Mesenchymal stem cell (in vitro differentiated cells and primary cell): ENCODE measurements at regions not wholly inside any gene's neighbourhood (a gene's known extent, or its start where the extent isn't known, plus 50 kb on each side); places are given as distances from the start of the nearest gene placed in this dataset.

ENCODE experiments used
- DNase-seq: peaks from one replicate; pipeline ENCODE4 v3.0.0-alpha.2; 2013
- H2AFZ ChIP-seq: one replicate; pipeline ENCODE4 v1.6.1; 2013; ENCODE audit warnings: low read depth, mild to moderate bottlenecking, control low read depth, inconsistent platforms, low read length, moderate library complexity
- H2AK5ac ChIP-seq: 2 replicates; pipeline ENCODE4 v1.6.1; 2013; ENCODE audit warnings: low read length, moderate library complexity, mild to moderate bottlenecking, inconsistent platforms; ENCODE audit not compliant: severe bottlenecking
- H2BK120ac ChIP-seq: one replicate; pipeline ENCODE4 v1.6.1; 2013; ENCODE audit warnings: low read depth, mild to moderate bottlenecking, inconsistent platforms, low read length, moderate library complexity
- H2BK12ac ChIP-seq, 2 experiments: one replicate each; pipeline ENCODE4 v1.6.1; 2013; ENCODE audit warnings: inconsistent platforms in 2 of 2, low read length in 2 of 2, mild to moderate bottlenecking in 2 of 2, moderate library complexity in 2 of 2, control low read depth in 1 of 2
- H2BK15ac ChIP-seq: one replicate; pipeline ENCODE4 v1.6.1; 2013; ENCODE audit warnings: mild to moderate bottlenecking, low read depth, inconsistent platforms; ENCODE audit not compliant: poor library complexity, severe bottlenecking
- H2BK5ac ChIP-seq: 2 replicates; pipeline ENCODE4 v1.6.1; 2013; ENCODE audit warnings: low read depth, mild to moderate bottlenecking, low read length, control low read depth, inconsistent platforms; ENCODE audit not compliant: poor library complexity, severe bottlenecking
- H3K14ac ChIP-seq, 2 experiments: one replicate each; pipeline ENCODE4 v1.6.1; 2013; ENCODE audit warnings: inconsistent platforms in 2 of 2, low read length in 2 of 2, control low read depth in 1 of 2, mild to moderate bottlenecking in 1 of 2, moderate library complexity in 1 of 2
- H3K18ac ChIP-seq, 2 experiments: one replicate each; pipeline ENCODE4 v1.6.1; 2013; ENCODE audit warnings: inconsistent platforms in 2 of 2, low read length in 2 of 2, control low read depth in 1 of 2, low read depth in 1 of 2, mild to moderate bottlenecking in 1 of 2
- H3K23ac ChIP-seq, 2 experiments: one replicate each; pipeline ENCODE4 v1.6.1; 2013; ENCODE audit warnings: inconsistent platforms in 2 of 2, low read length in 2 of 2, mild to moderate bottlenecking in 2 of 2, moderate library complexity in 2 of 2, control low read depth in 1 of 2
- H3K27ac ChIP-seq: 2 replicates; pipeline ENCODE4 v1.5.1; 2013; ENCODE audit warnings: mild to moderate bottlenecking, moderate library complexity, low read length, control low read depth, inconsistent platforms; ENCODE audit not compliant: poor library complexity, severe bottlenecking
- H3K27me3 ChIP-seq, 2 experiments: 2 replicates each; pipeline versions ENCODE4 v1.6.1 to v1.7.0; 2013; ENCODE audit warnings: low read length in 2 of 2, mild to moderate bottlenecking in 2 of 2, moderate library complexity in 2 of 2, control low read depth in 1 of 2, inconsistent platforms in 1 of 2; ENCODE audit not compliant: control insufficient read depth in 1 of 2, insufficient read depth in 1 of 2
- H3K36me3 ChIP-seq, 2 experiments: 2 replicates each; pipeline versions ENCODE4 v1.6.1 to v1.7.0; 2013; ENCODE audit warnings: low read length in 2 of 2, control low read depth in 1 of 2, inconsistent platforms in 1 of 2, low read depth in 1 of 2, mild to moderate bottlenecking in 1 of 2; ENCODE audit not compliant: insufficient read depth in 2 of 2, control insufficient read depth in 1 of 2
- H3K4ac ChIP-seq, 2 experiments: one replicate each; pipeline ENCODE4 v1.6.1; 2013; ENCODE audit warnings: inconsistent platforms in 2 of 2, low read length in 2 of 2, mild to moderate bottlenecking in 2 of 2, moderate library complexity in 2 of 2, control low read depth in 1 of 2, low read depth in 1 of 2
- H3K4me1 ChIP-seq: 2 replicates; pipeline ENCODE4 v1.6.1; 2013; ENCODE audit warnings: low read depth, low read length, control low read depth; ENCODE audit not compliant: control insufficient read depth, insufficient read depth
- H3K4me2 ChIP-seq: 2 replicates; pipeline ENCODE4 v1.6.1; 2013; ENCODE audit warnings: low read length, mild to moderate bottlenecking, inconsistent platforms; ENCODE audit not compliant: poor library complexity, severe bottlenecking
- H3K4me3 ChIP-seq, 2 experiments: 2 replicates each; pipeline versions ENCODE4 v1.5.1 to v1.7.0; 2013; ENCODE audit warnings: low read length in 2 of 2, mild to moderate bottlenecking in 2 of 2, control low read depth in 1 of 2, low read depth in 1 of 2; ENCODE audit not compliant: insufficient read depth in 1 of 2
- H3K79me1 ChIP-seq: replicated peaks from 2 replicates; pipeline ENCODE4 v1.6.1; 2013; ENCODE audit warnings: mild to moderate bottlenecking, control low read depth, low read length, inconsistent platforms; ENCODE audit not compliant: poor library complexity, severe bottlenecking
- H3K9ac ChIP-seq: 2 replicates; pipeline ENCODE4 v1.7.0; 2013; ENCODE audit warnings: mild to moderate bottlenecking, low read length, moderate library complexity
- H3K9me3 ChIP-seq: 2 replicates; pipeline ENCODE4 v1.7.0; 2013; ENCODE audit warnings: mild to moderate bottlenecking, low read length; ENCODE audit not compliant: control insufficient read depth
- H4K8ac ChIP-seq: one replicate; pipeline ENCODE4 v1.6.1; 2013; ENCODE audit warnings: inconsistent platforms, mild to moderate bottlenecking, low read length, moderate library complexity
- H4K91ac ChIP-seq: one replicate; pipeline ENCODE4 v1.6.1; 2013; ENCODE audit warnings: mild to moderate bottlenecking, low read length, inconsistent platforms
- WGBS: methylation state at CpG from one replicate; pipeline ENCODE4 v1.1.7; 2013; ENCODE audit warnings: mixed read lengths; 5-methylcytosine and 5-hydroxymethylcytosine counted together

DNA sequence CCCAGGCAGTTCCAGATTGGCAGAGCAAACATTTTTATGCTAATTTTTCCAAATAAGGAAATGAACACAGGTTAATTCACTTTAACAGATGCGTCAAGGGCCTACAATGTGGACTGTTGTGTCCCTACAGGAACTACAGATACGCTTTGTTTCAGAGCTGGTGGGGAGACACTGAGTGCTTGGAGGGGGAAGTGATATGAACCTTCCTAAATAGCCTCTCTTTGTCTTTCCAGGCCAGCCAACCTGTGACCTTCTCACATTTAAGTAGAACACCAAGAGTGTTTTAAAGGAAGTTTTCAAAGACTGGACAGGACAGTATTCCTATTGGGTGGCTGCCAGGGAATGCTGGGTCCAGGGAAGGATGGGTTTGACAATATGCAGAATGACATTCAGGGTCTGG lies 141.3 kb downstream of the ZNF664 start:
- Histone ChIP-seq H3K9me3 (no peaks in the 10 kb centered on the region), H3K14ac (no peak overlapping the region), H2BK5ac (no peak overlapping the region), H2BK12ac (no peak overlapping the region), H2BK120ac (no peak overlapping the region), H3K27me3 (peaks cover 13 to 23% of the 10 kb centered on the region in 2 experiments), H3K4ac (no peak overlapping the region), H3K79me1 (no peaks in the 10 kb centered on the region), H3K27ac (no peak overlapping the region), H4K91ac (no peak overlapping the region), H3K4me1 (peaks cover 2% of the 10 kb centered on the region), H2BK15ac (no peak overlapping the region), H3K4me2 (no peak overlapping the region), H3K9ac (no peak overlapping the region), H3K4me3 (no peak overlapping the region), H3K18ac (no peak overlapping the region), H3K36me3 (no peaks in the 10 kb centered on the region), H2AFZ (no peak overlapping the region), H2AK5ac (no peak overlapping the region), H3K23ac (no peak overlapping the region), H4K8ac (no peak overlapping the region)
- DNase-seq = no peak
- WGBS = 100% methylated on average over 2 of the region's 2 CpGs

GRCh38 chr12:124115496-124115895 lies 142.5 kb downstream of the ZNF664 start:
- H2AK5ac ChIP-seq = no peak overlapping the region
- no peak overlapping the region for H3K4ac ChIP-seq
- H3K27ac ChIP-seq = no peak overlapping the region

GRCh38 chr12:124115976-124116690 lies 143.1 kb downstream of the ZNF664 start:
- Histone ChIP-seq H3K9ac (no peak overlapping the region), H3K27ac (no peak overlapping the region), H2AFZ (no peak overlapping the region), H3K27me3 (peaks cover 20 to 23% of the 10 kb centered on the region in 2 experiments), H3K14ac (no peak overlapping the region), H2BK120ac (no peak overlapping the region), H2BK5ac (no peak overlapping the region), H3K9me3 (no peaks in the 10 kb centered on the region), H2BK15ac (no peak overlapping the region), H4K91ac (no peak overlapping the region), H3K23ac (no peak overlapping the region), H3K36me3 (no peaks in the 10 kb centered on the region), H2AK5ac (no peak overlapping the region), H3K4me3 (no peak overlapping the region), H3K18ac (no peak overlapping the region), H2BK12ac (no peak overlapping the region), H3K4me2 (no peak overlapping the region), H4K8ac (no peak overlapping the region), H3K79me1 (no peaks in the 10 kb centered on the region), H3K4me1 (peaks cover 2% of the 10 kb centered on the region), H3K4ac (no peak overlapping the region)
- 90% methylated on average over 16 of the region's 16 CpGs for WGBS
- no peak for DNase-seq

More at GRCh38 chr12:124115496-124115895, 142.5 kb downstream of the ZNF664 start:
- Histone ChIP-seq H3K36me3 (no peaks in the 10 kb centered on the region), H3K79me1 (no peaks in the 10 kb centered on the region), H2BK12ac (no peak overlapping the region), H4K91ac (no peak overlapping the region), H4K8ac (no peak overlapping the region), H2AFZ (no peak overlapping the region), H3K4me3 (no peak overlapping the region), H3K14ac (no peak overlapping the region), H2BK120ac (no peak overlapping the region), H3K27me3 (peaks cover 14 to 23% of the 10 kb centered on the region in 2 experiments), H3K9me3 (no peaks in the 10 kb centered on the region), H3K4me1 (peaks cover 2% of the 10 kb centered on the region), H3K18ac (no peak overlapping the region), H3K9ac (no peak overlapping the region), H2BK5ac (no peak overlapping the region), H2BK15ac (no peak overlapping the region), H3K4me2 (no peak overlapping the region), H3K23ac (no peak overlapping the region)
- 95% methylated on average over 11 of the region's 11 CpGs for whole genome bisulfite sequencing
- no peak for DNase-seq

DNA sequence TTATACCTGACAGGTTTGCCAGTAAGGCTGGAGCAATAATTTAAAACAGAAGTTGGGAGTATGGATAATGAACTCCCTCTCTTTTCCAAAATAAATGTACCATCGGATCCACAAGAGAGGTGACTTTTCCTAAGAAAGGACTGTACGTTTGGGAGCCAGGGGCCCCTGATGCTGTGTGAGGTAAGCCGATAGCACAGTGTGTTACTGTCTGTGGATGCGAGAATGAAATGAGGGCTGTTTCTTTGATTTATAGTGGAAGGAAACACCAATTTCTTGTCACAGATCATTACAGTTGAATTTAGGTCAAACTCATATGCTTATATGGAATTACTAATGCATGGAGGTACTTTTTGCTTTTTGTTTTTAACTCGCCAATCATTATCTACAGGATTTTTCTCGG lies 147.7 kb downstream of the ZNF664 start:
- H3K23ac ChIP-seq = no peak overlapping the region
- H2BK15ac ChIP-seq = no peak overlapping the region
- 78% methylated on average over 5 of the region's 6 CpGs for WGBS
- H3K4me1 ChIP-seq = peaks cover 15% of the 10 kb centered on the region
- no peak overlapping the region for H2AFZ ChIP-seq
- no peak overlapping the region for H3K9ac ChIP-seq
- H2BK12ac ChIP-seq = no peak overlapping the region
- no peak overlapping the region for H2BK5ac ChIP-seq
- H4K91ac ChIP-seq = no peak overlapping the region
- H3K9me3 ChIP-seq = no peaks in the 10 kb centered on the region
- H3K27ac ChIP-seq = no peak overlapping the region
- no peak overlapping the region for H2BK120ac ChIP-seq
- H4K8ac ChIP-seq = no peak overlapping the region
- no peak overlapping the region for H2AK5ac ChIP-seq
- H3K27me3 ChIP-seq = peaks cover 13 to 34% of the 10 kb centered on the region in 2 experiments
- H3K36me3 ChIP-seq = no peaks in the 10 kb centered on the region
- no peak overlapping the region for H3K18ac ChIP-seq
- H3K4ac ChIP-seq = no peak overlapping the region
- H3K4me3 ChIP-seq = no peak overlapping the region
- no peak for DNase-seq
- H3K79me1 ChIP-seq = no peaks in the 10 kb centered on the region
- H3K14ac ChIP-seq = no peak overlapping the region
- H3K4me2 ChIP-seq = no peak overlapping the region
